ENCODE measurements at regions not wholly inside any gene's neighbourhood (a gene's known extent, or its start where the extent isn't known, plus 50 kb on each side); places are given as distances from the start of the nearest gene placed in this dataset.

GRCh38 chr10:105843786-105844185 lies 1202.7 kb downstream of the SORCS3 start:
- no peak for TF ChIP-seq CTCF (conservative IDR thresholded peaks at IDR 0.05; ENCODE audit: low read depth, low read length)
- DNase-seq (ENCODE audit: low read depth): no peak
- no peak overlapping the region for H3K4me3 ChIP-seq (ENCODE audit: low read depth, low read length)

- no peak for TF ChIP-seq CTCF (conservative IDR thresholded peaks at IDR 0.05; ENCODE audit: low read depth, low read length)
- no peak overlapping the region for H3K4me3 ChIP-seq (ENCODE audit: low read depth, low read length)
- DNase-seq (ENCODE audit: low read depth): no peak
Observed at GRCh38 chr10:105840288-105840770, 1199.2 kb downstream of the SORCS3 start.

GRCh38 chr10:105838392-105838791 lies 1197.3 kb downstream of the SORCS3 start:
- DNase-seq (ENCODE audit: low read depth): no peak
- TF ChIP-seq CTCF (conservative IDR thresholded peaks at IDR 0.05; ENCODE audit: low read depth, low read length): no peak
- H3K4me3 ChIP-seq (ENCODE audit: low read depth, low read length): no peak overlapping the region

GRCh38 chr10:105837951-105838350 lies 1196.9 kb downstream of the SORCS3 start:
- no peak overlapping the region for H3K4me3 ChIP-seq (ENCODE audit: low read depth, low read length)
- DNase-seq (ENCODE audit: low read depth): peak; percentile 2
- TF ChIP-seq CTCF (conservative IDR thresholded peaks at IDR 0.05; ENCODE audit: low read depth, low read length): no peak

GRCh38 chr10:105834261-105835059 lies 1193.4 kb downstream of the SORCS3 start:
- H3K4me3 ChIP-seq (ENCODE audit: low read depth, low read length): no peak overlapping the region
- TF ChIP-seq CTCF (conservative IDR thresholded peaks at IDR 0.05; ENCODE audit: low read depth, low read length): no peak
- no peak for DNase-seq (ENCODE audit: low read depth)

GRCh38 chr10:105827133-105827532 lies 1186.0 kb downstream of the SORCS3 start:
- TF ChIP-seq CTCF (conservative IDR thresholded peaks at IDR 0.05; ENCODE audit: low read depth, low read length): no peak

More at GRCh38 chr10:105827133-105827532, 1186.0 kb downstream of the SORCS3 start:
- no peak overlapping the region for H3K4me3 ChIP-seq (ENCODE audit: low read depth, low read length)
- DNase-seq (ENCODE audit: low read depth): no peak
